ENCODE measurements at regions not wholly inside any gene's neighbourhood (a gene's known extent, or its start where the extent isn't known, plus 50 kb on each side); places are given as distances from the start of the nearest gene placed in this dataset.

DNA sequence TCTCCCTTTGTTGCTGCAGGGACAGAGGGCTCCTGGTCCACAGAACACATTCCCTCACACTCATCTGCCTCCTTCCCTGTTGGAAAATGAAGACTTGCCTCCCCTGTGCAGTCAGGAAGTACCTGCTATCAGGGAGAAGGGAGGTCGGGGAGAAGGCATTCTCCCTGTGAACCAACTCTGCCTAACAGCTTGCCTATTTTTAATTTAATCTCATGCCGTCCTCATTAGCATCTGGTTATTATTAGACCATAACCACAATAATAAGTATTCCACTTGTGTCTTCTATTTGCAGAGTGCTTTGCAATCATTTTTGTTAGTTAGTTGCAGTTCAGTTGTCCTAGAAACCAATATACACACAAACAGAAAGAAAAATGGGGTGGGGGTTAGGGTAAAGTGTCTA, 232.6 kb upstream of the SKOR2 start:
- no peak for DNase-seq (ENCODE audit: low read depth in 2 of 2)

DNA sequence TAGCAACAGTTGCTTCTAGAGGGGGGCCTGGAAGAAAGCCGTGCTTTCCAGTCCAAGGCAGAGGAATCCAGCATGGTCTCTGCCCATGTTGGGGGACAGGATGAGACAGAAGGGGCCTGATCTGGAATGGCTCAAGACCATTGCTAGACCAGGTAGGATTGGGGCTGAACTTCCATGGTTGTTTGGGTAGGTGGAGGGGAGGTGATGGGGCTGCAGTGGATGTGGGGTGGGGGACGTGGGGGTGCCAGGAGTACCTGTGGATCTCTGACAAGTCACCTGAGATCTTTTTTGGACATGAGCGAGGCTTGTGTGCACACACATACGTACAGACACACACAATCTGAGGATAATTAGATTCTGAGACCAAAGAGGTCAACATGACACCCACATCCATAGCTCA, 228.7 kb upstream of the SKOR2 start:
- DNase-seq (ENCODE audit: low read depth in 2 of 2) = no peak

DNA sequence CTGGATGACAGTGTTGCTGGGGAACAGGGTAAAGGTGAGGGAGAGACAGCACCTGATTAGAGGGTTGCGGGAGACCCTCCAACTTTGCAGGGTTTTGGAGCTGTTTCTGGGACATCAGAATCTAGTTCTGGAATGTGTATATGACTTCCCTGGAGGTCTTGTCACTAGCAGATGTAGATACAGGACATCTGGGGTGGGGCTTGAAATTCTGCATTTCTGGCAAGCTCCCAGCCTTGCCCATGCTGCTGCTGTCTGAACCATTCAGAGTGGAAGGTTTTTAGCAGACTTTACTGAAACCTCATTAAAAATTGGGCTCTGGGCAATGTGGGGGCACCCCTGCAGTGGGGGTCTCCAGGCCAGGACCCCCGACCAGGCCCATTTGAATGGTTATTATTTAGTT, 220.3 kb upstream of the SKOR2 start:
- DNase-seq (ENCODE audit: low read depth in 2 of 2) = no peak

DNA sequence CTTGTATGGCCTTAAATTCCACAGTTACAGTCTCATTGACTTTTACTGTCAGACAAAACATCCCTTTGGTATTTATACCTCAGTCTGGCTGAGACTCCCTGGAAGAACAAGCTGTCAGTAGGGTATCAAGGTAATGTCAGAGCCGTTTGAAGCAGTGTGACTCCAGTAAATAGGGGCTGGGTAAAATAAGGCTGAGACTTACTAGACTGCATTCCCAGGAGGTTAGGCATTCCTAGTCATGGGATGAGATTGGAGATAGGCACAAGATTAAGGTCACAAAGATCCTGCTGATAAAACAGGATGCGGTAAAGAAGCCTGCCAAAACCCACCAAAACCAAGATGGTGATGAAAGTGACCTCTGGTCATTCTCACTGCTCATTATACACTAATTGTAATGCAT, 219.5 kb upstream of the SKOR2 start:
- no peak for DNase-seq (ENCODE audit: low read depth in 2 of 2)

DNA sequence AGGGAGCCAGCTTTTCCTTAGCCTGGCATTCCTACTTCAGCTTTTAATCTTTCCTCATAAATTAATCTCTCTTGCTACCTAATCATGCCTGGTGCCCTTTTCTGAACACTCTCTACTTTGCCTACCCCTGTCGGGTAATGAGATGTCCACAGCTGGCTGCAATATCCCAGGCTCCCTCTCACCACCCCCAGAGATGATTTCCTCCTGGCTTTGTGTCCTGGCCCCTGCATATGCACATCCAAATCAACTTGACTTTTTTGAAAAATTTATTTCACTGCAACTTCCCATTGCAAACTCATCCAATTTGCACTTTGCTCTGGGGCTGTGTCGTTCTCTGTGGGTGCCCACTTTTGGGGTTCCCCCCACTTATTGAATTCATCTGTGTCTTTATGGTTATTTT, 218.1 kb upstream of the SKOR2 start:
- no peak for DNase-seq (ENCODE audit: low read depth in 2 of 2)

DNA sequence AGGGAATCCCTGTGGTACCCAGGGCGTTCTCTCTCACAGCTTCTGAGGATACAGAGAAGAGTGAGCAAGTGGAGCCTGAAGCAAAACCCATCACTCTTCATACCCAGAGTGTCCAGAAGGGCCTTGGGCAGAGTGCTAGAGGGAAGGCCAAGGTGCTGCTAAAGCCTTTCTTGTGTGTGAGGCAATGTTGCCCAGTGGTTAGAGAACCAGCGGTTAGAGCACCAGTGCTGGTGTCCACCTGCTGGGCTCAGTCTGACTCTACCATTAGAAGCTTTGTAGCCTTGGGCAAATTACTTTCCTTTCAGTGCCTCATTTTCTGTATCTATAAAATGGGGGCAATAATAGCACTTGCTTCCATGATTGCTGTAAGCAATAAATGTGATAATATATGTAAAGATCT, 210.5 kb upstream of the SKOR2 start:
- no peak for DNase-seq (ENCODE audit: low read depth in 2 of 2)

DNA sequence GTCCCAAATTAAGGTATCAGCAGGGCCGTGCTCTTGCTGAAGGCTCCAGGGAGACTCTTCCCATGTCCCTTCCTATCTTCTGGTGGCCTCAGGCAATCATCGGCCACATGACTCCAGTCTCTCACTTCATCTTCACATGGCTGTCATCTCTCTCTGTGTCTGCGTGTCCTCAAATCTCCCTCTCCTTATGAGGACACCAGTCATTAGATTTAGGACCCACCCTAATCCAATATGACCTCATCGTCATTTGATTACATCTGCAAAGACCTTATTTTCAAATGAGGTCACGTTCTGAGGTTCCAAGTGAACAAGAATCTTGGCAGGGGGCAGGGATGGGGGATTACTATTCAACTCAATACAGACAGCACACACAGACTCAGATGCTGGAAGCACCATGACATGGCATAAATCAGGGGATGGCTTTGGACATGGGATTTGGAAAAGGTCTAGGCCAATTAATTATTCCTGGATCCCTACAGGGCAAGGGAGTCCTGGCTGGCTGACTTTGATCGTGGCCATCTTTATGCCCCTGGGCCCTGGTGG, 210.0 kb upstream of the SKOR2 start:
- no peak for DNase-seq (ENCODE audit: low read depth in 2 of 2)

DNA sequence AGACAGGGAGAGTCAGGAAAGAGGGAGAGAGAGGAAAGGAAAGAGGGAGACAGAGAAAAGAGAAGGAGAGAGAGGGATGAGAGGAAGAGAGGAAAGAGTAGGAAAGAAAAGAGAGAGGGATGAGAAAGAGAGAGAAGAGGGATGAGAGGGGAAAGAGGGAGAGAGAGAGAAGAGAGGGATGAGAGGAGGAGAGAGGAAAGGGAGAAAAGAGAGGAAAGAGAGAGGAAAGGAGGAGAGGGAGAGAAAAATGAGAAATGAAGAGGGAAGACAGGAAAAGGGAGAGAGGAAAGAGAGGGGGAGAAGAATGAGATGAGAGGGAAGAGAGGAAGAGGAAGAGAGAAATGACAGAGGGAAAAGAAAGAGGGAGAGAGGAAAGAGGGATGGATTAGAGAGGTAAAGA, 207.0 kb upstream of the SKOR2 start:
- no peak for DNase-seq (ENCODE audit: low read depth in 2 of 2)

DNA sequence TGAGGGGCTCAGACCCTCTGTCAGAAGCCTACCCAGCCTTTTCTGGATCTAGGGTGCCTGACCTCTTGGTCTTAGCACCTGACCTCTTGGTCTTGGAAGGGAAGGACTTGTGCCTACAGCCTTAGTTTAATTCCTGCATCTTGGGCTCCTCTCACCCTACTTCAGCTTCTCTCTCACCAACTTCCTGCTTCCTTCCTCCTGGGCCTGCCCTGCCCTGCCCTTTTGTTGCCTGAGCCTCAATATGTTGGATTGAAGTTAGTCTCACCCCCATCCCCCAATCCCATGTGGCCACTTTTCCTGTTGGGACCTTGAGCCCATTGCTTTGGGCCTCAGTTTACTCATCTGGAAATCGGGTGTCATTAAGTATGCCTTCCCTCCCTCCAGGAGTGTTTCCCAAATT, 206.2 kb upstream of the SKOR2 start:
- no peak for DNase-seq (ENCODE audit: low read depth in 2 of 2)

DNA sequence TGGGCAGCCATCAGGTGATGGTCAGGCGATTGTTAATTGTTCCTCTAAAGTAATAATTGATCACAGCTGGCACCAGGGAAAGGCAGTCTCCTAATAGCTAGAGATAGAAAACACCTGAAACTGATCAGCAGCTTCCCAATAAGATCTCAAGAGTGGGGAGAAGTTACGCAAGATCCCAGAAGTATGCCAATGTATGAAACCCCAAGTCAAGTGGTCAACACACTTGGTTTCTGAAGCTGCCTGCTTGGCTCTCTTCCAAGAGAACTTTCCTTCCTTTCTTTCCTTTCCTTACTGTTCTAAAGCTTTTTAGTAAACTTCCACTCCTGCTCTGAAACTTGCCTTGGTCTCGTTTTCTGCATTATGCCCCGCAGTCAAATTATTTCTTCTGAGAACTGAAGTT, 201.6 kb upstream of the SKOR2 start:
- DNase-seq (ENCODE audit: low read depth in 2 of 2) = no peak

DNA sequence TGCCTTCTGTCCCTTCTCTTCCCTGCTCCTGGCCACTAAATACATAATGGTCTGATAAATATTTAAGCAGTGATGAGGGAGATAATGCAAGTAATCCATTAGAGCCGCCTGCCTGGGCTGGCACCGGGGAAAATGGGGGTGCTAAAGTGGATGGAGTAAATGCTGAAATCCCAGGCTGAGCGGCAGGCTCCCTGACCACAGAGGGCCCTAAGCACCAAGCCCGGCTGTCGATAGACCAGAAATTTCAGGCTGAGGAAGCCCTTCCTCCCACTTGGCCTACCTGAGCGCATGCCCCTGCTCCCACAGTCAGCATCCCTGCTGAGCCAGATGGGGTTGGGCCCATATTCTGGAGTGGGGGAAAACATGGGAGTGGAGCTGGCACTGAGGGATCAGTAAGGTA, 197.5 kb upstream of the SKOR2 start:
- no peak for DNase-seq (ENCODE audit: low read depth in 2 of 2)

DNA sequence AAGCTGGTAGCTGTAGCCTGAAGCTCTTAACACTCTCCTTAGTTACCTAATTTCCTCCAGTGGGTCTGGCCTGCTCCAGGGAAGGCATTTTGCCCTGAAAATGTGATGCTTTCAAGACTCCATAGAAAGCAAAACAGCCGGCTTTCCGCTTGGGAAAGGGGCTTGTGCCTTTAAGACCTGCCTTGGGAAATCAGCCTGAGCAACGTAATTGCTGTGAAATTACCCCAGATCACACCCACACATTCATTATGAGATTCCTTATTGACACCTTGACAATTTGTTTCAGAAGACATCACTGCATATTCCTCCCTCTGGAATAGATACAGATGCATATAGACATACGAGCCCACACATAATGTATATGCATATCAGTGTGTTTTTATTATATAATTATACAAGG, 190.5 kb upstream of the SKOR2 start:
- no peak for DNase-seq (ENCODE audit: low read depth in 2 of 2)

DNA sequence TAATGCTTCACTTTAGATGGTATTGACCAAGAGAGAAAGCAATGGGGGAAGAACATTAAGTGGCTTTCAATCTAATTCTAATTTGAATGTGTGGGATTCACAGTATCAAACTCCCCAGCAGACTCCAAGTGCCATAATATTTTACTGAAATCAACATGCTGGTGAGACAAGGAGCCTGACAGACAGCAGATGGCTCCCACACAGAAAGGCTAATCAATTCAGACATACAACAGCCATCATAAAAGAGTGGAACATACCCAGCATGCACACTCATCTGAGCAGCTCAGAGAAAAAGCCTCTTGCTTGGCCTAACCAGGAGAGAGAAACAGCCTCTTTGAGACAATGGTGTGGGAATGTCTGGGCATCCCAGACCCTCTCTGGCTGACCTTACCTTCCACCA, 186.5 kb upstream of the SKOR2 start:
- no peak for DNase-seq (ENCODE audit: low read depth in 2 of 2)

DNA sequence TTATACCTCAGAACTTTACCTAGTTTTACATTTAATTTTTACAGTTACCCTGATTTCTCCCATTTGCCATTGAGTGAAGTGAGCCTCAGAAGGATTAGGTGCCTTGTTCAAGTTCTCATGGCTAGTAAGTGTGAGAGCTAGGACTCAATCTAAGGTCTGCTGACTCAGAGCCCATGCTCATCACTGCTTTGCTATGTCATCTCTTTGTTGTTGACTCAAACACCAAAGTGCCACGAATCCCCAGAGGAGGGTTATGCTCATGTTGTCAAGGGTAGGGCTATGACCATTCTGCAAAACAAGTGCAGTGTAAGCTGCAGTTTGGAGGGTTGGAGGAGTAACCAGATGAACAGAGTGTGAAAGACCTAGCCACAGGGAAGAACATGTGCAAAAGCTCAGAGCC, 185.4 kb upstream of the SKOR2 start:
- DNase-seq (ENCODE audit: low read depth in 2 of 2) = no peak

DNA sequence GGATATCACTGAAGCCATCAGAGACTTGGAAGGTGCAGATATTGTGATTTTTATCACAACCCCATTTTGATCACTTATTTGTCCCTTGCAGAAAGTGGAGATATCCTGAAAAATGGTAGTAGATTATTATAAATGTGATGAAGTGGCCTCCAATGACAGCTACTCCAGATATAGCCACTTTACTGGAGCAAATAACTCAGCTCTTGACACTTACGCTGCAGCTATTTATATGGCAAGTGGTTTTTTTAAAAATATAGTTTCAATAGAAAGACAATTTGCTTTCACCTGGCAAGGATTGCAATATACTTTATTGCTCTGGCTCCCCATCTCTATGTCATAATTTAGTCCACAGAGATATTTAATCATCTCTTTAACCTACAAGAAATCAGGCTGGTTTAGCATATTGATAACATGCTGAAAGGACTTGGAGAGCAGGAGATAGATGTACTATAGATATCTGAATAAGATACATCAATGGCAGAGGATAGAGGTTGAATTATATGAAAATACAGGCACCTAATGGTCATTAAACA, 182.8 kb upstream of the SKOR2 start:
- no peak for DNase-seq (ENCODE audit: low read depth in 2 of 2)

DNA sequence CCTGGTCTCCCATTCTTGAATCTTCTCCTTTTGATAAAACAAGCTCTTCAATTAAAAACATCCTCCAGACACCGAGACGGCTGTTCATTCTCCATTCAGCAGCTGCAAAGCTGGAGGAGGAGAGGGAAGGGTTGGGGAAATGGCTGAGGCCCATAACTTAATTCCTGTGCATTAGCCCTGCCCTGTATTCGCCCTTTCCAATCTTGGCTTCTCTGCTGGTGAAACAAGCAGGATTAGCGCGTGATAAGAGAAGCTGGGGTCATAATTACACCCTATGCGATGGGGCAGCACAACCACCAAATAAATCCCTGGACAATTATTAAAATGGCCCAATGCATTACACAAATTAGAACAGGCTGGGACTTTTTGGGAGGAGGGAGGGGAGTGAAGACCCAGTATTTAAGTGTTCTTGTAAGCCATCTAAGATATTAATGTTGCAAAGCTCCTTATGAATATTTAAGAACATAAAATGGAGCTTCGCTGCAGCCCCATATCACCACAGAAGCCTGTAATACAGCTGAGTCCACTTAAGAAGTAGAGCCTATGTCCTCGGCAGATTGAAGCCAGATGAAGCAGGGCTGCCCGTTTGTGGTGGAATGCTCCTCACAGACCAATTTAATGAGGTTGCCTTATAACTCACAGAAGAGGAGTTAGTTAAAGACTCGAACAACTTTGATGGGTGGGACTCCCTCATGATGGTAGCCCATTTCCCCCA, 176.6 kb upstream of the SKOR2 start:
- DNase-seq (ENCODE audit: low read depth in 2 of 2) = no peak

DNA sequence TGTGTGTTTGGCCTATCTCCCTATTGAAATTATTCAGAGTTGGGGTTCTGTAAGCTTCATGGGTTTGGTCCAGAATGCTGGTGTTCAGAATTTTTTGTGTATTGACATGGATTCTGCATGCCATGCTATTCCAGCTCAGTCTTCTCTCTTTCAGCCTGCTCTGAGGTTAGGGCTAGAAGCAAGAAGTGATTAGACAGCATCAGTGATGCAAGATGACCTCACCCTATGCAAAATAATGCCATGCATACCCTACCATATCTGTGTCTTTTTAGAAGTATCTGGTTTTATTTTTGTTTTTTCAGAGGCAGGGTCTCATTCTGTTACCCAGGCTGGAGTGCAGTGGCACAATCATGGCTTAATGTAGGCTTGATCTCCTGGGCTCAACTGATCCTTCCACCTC, 175.6 kb upstream of the SKOR2 start:
- DNase-seq (ENCODE audit: low read depth in 2 of 2) = no peak

DNA sequence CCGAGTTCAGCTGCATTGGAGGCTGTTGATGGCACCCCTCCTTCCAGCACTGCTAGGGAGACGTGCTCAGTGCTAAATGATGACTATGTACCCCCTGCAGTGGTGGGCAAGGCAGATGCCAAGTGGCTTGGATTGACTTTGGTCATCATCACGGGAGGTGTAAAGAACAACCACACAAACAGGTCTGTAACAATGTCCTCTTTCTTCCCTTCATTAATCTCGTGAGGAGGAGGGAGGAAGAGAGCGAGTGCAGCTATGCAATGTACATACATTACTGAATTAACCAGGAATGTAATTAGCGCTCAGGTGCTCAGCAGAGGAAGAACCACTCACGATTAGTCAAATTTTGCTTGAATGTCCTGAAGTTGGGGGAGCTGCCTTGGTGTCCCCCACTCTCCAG, 173.9 kb upstream of the SKOR2 start:
- no peak for DNase-seq (ENCODE audit: low read depth in 2 of 2)

DNA sequence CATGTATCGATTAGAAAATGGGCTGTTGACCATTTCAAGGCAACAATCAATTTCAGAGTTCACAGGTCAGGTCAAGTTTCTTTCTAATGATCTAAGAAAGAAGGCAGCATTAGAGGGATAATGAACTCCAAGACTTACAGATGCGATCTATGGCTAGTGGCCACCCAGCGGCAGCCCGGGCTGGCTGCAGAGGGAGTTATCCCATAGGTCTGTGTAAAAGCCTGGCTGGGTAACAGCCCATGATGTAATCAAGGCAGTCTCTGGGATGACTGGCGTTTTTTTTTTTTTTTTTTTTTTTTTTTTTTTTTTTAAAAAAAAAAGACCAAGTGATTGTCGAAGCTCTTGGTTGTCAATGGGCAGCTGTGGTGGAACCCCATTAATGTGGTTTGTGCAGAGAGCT, 171.1 kb upstream of the SKOR2 start:
- no peak for DNase-seq (ENCODE audit: low read depth in 2 of 2)

DNA sequence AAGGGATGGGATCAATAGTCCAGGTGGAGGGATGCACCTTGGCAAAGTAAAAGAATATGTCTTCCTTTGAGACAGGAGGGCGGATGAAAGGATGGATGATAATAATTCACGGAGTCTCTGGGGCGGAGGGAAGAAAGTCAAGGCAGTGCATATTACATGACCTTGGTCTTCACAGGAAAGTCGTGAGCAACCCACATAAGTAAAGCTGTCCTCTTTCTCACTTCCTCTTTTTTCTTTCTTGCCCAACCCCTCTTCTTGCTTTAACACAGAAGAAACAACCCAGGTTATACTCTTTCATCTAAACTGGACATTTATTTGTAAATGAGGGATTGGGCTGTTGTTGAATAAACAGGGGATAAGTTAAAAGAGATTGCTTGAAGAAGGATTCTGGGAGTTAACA, 168.7 kb upstream of the SKOR2 start:
- DNase-seq (ENCODE audit: low read depth in 2 of 2) = no peak

DNA sequence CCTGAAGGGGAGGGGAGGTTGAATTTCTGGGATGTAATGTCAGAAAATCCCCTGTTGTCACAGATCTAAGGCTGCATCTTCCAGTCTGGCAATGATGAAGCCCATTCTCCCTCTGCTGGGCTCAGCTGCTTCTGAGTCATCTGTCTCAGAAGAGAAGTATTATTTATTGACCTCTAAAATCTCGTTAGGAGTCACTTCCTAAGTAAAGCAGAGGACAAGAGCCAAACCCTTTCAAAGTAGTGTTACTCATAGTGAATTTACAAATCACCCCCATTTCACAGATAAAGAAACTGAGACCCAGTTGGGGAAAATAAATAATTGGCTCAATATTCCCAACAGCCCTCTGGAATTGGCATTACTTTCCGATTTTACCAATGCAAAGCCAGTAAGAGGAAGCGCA, 167.3 kb upstream of the SKOR2 start:
- DNase-seq (ENCODE audit: low read depth in 2 of 2) = no peak

DNA sequence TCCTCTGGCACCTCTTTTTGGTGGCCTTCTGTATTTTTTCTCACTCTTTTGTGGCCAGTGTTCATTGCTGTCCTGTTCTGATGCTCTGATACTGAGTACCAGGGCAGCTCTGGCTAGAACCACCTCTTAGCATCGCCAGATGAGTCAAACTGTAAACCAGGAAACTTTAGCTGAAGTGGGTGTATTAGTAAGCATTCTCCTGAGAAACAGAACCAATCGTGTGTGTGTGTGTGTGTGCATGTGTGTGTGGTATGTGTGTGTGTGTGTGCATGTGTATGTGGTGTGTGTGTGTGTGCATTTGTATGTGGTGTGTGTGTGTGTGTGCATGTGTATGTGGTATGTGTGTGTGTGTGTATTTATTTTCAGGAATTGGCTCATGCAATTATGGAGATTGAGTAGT, 166.3 kb upstream of the SKOR2 start:
- no peak for DNase-seq (ENCODE audit: low read depth in 2 of 2)

DNA sequence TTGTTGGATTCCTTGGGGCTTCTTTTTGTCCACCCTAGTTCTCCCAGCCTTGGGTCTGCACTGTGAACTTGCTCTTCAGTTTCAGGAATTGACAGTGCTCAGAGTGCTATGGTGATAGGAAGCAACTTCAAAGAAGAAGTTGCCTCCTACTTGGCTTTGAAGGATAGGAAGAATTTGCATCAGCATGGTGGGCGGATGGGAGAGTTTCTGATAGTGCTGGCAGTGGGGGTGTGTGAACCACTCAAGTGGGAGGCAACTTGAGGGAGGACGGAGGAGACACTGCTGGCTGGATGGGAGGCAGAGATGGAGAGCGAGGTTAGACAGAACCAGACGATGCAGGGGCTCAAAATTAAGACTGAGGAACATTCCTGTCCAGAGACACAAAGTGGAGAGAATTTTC, 164.4 kb upstream of the SKOR2 start:
- no peak for DNase-seq (ENCODE audit: low read depth in 2 of 2)

DNA sequence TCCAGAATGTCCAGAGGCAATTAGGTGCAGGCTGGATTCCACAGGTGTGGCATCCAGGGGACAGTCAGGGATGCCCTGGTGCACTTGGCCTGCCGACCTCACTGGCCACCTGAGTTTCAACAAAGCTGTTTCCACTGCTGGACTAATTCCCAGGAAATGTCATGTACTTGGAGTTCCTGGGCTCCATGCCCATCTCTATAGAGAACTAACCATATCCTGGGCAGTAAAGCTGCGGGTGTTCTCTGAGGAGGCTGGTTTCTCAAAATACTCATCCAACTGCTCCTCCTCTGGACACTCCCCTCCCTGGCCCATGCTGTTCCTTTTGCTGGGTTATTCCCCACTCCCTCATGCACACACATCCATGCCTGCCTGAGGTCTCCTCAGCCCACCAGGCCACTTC, 161.9 kb upstream of the SKOR2 start:
- no peak for DNase-seq (ENCODE audit: low read depth in 2 of 2)
